HEK293 (cell line): ENCODE measurements at regions not wholly inside any gene's neighbourhood (a gene's known extent, or its start where the extent isn't known, plus 50 kb on each side); places are given as distances from the start of the nearest gene placed in this dataset.

Experiments
- KLF9 ChIP-seq: fragments of 450-650 bp; formaldehyde crosslinking; IDR thresholded peaks from 2 replicates; pipeline ENCODE4 v1.5.1; 2016; ENCODE audit warnings: missing biosample characterization, missing genetic modification characterization, low read depth
- ZNF311 ChIP-seq: fragments of 450-650 bp; formaldehyde crosslinking; IDR thresholded peaks from 2 replicates; pipeline ENCODE4 v1.5.1; 2017; ENCODE audit warnings: missing biosample characterization, missing genetic modification characterization, borderline replicate concordance
- TF ChIP-seq, protein P1 (sequence below): fragments of 450-650 bp; formaldehyde crosslinking; IDR thresholded peaks from 2 replicates; pipeline ENCODE4 v1.5.1; 2016; ENCODE audit warnings: missing biosample characterization, missing genetic modification characterization

- TF ChIP-seq, protein P1, sequence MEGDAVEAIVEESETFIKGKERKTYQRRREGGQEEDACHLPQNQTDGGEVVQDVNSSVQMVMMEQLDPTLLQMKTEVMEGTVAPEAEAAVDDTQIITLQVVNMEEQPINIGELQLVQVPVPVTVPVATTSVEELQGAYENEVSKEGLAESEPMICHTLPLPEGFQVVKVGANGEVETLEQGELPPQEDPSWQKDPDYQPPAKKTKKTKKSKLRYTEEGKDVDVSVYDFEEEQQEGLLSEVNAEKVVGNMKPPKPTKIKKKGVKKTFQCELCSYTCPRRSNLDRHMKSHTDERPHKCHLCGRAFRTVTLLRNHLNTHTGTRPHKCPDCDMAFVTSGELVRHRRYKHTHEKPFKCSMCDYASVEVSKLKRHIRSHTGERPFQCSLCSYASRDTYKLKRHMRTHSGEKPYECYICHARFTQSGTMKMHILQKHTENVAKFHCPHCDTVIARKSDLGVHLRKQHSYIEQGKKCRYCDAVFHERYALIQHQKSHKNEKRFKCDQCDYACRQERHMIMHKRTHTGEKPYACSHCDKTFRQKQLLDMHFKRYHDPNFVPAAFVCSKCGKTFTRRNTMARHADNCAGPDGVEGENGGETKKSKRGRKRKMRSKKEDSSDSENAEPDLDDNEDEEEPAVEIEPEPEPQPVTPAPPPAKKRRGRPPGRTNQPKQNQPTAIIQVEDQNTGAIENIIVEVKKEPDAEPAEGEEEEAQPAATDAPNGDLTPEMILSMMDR: no peak
- TF ChIP-seq KLF9 (tag by site-specific recombination) (no peak), ZNF311 (no peak)
Measured at GRCh38 chr7:45469103-45469502, 105.1 kb upstream of the ADCY1 start.
